ENCODE measurements at regions not wholly inside any gene's neighbourhood (a gene's known extent, or its start where the extent isn't known, plus 50 kb on each side); places are given as distances from the start of the nearest gene placed in this dataset.

DNA sequence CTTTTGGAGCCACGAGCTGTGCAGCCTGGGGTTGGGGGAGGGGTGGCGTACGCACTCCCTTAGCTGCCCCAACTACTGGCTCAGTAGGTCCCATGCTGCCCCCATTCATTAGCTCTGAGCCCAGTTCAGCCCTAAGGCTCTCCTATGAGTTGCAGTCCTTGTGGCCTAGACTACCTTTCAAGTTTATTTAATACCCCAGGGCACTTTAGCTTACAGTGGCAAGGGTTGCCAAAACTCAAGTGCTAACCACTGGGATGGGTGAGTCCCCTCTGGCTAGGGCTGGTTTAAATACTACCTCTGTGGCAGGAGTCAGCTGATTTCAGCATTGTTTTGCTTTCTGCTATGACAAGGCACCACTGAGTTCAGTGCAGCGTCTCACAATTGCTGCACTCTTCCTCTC lies 118.2 kb downstream of the ODF2L start:
- no peak overlapping the region for H3K4me3 ChIP-seq (replicated peaks; ENCODE audit: low read depth, low read length)
- DNase-seq (ENCODE audit: extremely low read depth, low read depth) = no peak
- TF ChIP-seq CTCF (IDR thresholded peaks at IDR 0.05; ENCODE audit: low read depth, low read length, missing control alignments) = no peak

GRCh38 chr1:86273066-86273465 lies 116.5 kb upstream of the COL24A1 start:
- no peak for TF ChIP-seq CTCF (IDR thresholded peaks at IDR 0.05; ENCODE audit: low read depth, low read length, missing control alignments)
- H3K4me3 ChIP-seq (replicated peaks; ENCODE audit: low read depth, low read length) = no peak overlapping the region
- DNase-seq (ENCODE audit: extremely low read depth, low read depth) = no peak

DNA sequence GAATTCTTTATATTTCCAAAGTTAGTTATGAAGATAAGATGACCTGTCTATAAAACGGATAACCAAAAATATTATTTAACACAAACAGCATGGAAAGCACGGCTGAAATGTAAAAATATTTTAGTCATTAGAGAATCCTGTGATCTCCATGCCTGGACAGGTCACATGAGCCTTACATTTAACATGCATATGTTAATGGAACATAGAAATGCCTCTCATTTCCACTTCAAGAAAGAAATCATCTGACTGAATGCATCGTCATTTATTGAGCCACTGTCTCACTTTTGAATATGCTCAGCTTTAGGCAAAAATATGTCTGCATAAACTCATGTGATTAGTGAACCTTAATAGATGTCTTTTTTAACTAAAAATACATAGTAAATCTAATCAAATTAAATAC lies 115.5 kb upstream of the COL24A1 start:
- H3K4me3 ChIP-seq (replicated peaks; ENCODE audit: low read depth, low read length) = no peak overlapping the region
- TF ChIP-seq CTCF (IDR thresholded peaks at IDR 0.05; ENCODE audit: low read depth, low read length, missing control alignments) = no peak
- DNase-seq (ENCODE audit: extremely low read depth, low read depth) = no peak

- H3K4me3 ChIP-seq (replicated peaks; ENCODE audit: low read depth, low read length) = no peak overlapping the region
- no peak for TF ChIP-seq CTCF (IDR thresholded peaks at IDR 0.05; ENCODE audit: low read depth, low read length, missing control alignments)
- no peak for DNase-seq (ENCODE audit: extremely low read depth, low read depth)
These were observed 114.5 kb upstream of the COL24A1 start for GRCh38 chr1:86271046-86271445.

- no peak for DNase-seq (ENCODE audit: extremely low read depth, low read depth)
- no peak overlapping the region for H3K4me3 ChIP-seq (replicated peaks; ENCODE audit: low read depth, low read length)
- no peak for TF ChIP-seq CTCF (IDR thresholded peaks at IDR 0.05; ENCODE audit: low read depth, low read length, missing control alignments)
These were observed 106.5 kb upstream of the COL24A1 start for GRCh38 chr1:86263101-86263500.

GRCh38 chr1:86260476-86260875 lies 103.9 kb upstream of the COL24A1 start:
- no peak for TF ChIP-seq CTCF (IDR thresholded peaks at IDR 0.05; ENCODE audit: low read depth, low read length, missing control alignments)
- no peak for DNase-seq (ENCODE audit: extremely low read depth, low read depth)
- no peak overlapping the region for H3K4me3 ChIP-seq (replicated peaks; ENCODE audit: low read depth, low read length)

DNA sequence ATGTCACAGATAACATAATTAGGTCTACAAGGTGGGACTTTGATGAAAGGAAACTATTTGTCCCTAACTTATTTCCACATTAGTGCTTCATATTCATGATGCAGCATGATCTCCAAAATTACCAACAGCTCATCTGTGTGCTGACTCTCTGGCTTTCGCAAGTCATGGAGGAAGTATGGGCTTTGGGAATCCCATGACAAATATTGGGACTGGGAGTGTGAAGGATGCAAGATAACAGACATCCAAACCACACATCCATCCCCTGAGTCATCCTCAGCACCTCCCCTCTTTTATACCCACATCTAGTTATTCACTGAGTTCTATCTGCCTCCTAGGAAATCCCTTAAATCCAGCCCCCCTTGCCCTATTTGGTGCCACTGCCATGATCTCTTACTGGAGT lies 102.8 kb upstream of the COL24A1 start:
- TF ChIP-seq CTCF (IDR thresholded peaks at IDR 0.05; ENCODE audit: low read depth, low read length, missing control alignments) = no peak
- H3K4me3 ChIP-seq (replicated peaks; ENCODE audit: low read depth, low read length) = no peak overlapping the region
- DNase-seq (ENCODE audit: extremely low read depth, low read depth) = no peak

Data from HFF-Myc (cell line).